ENCODE measurements at regions not wholly inside any gene's neighbourhood (a gene's known extent, or its start where the extent isn't known, plus 50 kb on each side); places are given as distances from the start of the nearest gene placed in this dataset.

- no peak for DNase-seq
Measured at GRCh38 chr3:111244760-111245159, 173.1 kb downstream of the NECTIN3 start.

- DNase-seq: no peak
Measured at GRCh38 chr3:111246967-111247760, 175.5 kb downstream of the NECTIN3 start.

GRCh38 chr3:111248406-111248805 is 176.8 kb downstream of the NECTIN3 start:
- no peak for DNase-seq

DNA sequence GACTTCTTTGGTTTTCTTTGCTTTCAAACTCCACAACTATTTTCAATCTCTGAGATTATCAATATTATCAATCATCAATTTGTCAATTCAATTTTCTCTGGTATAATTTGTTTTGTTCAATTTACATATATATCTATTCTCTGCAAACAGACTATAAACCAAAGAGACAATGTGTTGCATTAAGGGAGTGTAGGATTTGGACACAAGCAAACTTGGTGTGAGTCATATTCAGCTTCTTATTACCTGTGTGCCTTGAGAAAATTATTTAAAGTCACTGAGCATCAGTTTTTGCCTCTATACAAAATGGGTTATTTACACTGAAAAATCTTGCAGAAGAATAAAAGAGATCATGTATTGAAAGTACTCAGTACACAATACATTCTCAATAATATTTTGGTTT is 177.8 kb downstream of the NECTIN3 start:
- no peak for DNase-seq

DNA sequence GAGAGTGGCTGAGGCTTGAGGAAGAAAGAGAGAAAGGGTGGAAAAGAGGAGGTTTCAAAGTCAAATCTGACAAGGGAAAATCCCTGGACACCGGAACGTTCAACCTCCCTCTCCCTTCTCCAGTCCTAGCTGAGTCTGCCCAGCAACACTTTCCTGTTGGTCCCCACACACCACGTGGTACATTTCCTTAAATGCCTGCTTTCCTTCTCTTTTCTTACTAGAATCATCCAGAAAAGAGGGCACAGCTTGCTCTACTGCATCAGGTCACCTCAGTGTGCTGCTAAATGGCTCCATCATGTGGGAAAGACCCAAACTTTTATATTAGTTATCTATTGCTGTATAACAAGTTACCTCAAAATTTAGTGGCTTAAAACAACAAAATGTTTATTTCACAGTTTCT is 181.2 kb downstream of the NECTIN3 start:
- no peak for DNase-seq

GRCh38 chr3:111253733-111254132 is 182.1 kb downstream of the NECTIN3 start:
- no peak for DNase-seq

DNA sequence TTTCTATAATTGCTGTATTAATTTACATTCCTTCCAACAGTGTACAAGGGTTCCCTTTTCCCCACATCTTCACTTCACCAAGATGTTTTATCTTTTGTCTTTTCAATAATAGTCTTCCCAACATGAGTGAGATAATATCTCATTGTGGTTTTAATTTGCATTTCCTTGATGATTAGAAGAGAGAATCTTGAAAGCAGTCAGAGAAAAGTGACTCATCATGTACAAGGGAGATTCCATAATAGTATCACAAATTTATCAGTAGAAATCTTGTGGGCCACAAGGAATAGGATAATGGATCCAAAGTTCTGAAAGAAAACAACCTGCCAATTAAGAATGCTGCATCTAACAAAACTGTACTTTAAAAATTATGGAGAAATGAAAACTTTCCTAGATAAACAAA is 189.3 kb downstream of the NECTIN3 start:
- DNase-seq: no peak

DNA sequence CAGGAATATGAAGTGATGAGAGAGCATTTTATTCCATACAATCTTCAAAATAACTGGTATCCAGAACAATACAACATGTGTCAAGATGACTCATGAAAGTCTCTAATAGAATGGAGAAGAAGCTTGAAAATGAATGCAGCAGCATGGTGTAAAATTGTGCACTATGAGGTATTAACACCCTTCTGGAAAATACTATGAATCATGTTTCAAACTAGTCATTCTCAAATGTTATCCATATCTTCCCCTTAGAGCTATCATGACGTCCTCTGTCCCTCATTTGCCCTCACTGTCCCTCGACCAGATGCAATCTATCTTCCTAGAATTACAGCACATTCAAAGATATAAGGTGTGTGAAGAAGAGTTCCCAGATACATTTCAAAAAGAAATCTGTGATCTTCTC is 198.2 kb downstream of the NECTIN3 start:
- no peak for DNase-seq

DNA sequence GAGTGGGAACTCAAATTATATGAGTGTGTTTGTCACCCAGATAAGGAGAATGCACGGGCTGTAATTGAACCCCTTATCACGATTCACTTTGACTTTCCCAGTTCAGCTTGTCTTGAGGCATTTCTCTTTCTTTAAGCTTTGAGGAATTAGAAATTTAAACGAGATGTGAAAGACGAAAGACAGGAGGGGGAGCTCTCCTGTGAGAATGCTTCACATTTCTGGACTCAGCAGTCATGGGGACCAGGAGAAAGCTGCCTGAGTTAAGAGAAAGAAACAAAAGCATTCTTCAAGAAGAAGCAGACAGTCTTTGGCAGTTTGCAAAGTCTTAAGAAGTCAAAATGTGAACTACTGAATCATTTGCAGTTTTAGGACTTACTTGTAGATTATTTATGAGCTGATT is 205.6 kb downstream of the NECTIN3 start:
- no peak for DNase-seq

- no peak for DNase-seq
Measured at GRCh38 chr3:111278959-111279358, 207.3 kb downstream of the NECTIN3 start.

- DNase-seq: no peak
Measured at GRCh38 chr3:111282024-111282423, 210.4 kb downstream of the NECTIN3 start.

- DNase-seq: no peak
Measured at GRCh38 chr3:111283165-111283564, 211.5 kb downstream of the NECTIN3 start.

GRCh38 chr3:111284503-111285183 is 213.0 kb downstream of the NECTIN3 start:
- DNase-seq: no peak

GRCh38 chr3:111285184-111285538 is 213.5 kb downstream of the NECTIN3 start:
- DNase-seq: no peak

DNA sequence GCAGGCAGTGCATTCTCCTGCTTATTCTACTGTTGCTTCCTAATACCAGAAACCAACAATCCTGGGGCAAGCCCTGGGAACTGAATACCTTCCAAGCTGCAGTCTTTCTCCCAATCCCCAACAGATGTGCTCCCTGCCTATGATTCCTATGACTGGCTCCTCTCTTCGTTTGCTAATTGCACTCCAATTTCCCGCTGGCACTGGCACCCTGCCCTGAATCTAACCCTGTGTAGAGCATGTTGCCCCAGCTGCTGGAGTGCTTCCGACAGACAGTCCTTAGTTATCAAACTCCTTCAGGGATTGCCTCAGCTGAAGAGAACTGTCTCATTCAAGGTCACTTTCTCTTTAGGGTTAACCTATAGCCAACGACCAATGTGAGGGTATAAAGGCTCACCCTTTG is 214.1 kb downstream of the NECTIN3 start:
- DNase-seq: no peak

- no peak for DNase-seq
Measured at GRCh38 chr3:111286746-111287145, 215.1 kb downstream of the NECTIN3 start.

- no peak for DNase-seq
Measured at GRCh38 chr3:111292117-111292516, 220.5 kb downstream of the NECTIN3 start.

DNA sequence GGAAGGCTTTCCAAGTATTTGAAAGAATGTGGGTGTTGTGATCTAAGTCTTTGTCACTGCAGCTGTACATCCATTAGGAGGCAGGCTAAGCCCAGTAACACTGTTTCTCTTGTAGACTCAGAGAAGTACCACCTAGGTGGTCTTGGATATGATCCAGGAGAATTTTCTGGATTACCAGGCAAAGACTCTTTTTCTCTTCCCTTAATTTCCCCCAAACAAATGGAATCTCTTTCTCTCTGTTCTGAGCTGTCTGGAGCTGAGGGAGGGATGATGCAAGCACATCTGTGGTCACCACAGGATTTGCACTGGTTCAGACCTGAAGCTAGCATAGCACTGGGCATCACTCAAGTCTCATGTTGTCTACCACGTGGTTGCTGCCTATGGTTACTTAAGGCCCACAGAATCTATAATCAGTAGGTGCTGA is 227.6 kb downstream of the NECTIN3 start:
- no peak for DNase-seq

GRCh38 chr3:111301238-111301798 is 229.7 kb downstream of the NECTIN3 start:
- no peak for DNase-seq

DNA sequence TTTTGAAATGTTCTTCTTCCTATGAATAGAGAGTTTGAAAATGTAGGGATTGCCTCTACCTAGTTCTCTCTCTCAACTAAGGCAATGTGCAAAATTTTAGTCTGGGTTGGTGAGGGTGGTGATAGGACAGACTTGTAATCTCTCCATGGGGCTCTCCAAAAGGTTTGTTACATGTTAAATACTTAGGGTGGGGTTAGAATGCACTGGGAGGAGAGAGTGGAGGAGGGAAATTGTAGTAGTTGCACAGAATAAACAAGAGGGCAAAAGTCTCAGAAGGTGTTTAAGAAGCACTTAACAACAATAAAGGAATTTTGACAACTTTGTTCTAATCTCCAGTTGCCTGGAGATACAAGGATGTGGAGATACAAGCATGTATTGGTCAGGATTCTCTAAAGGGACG is 230.4 kb downstream of the NECTIN3 start:
- DNase-seq: no peak

- DNase-seq: no peak
Measured at GRCh38 chr3:111303760-111304159, 232.1 kb downstream of the NECTIN3 start.

- DNase-seq: no peak
Measured at GRCh38 chr3:111307676-111308075, 234.3 kb upstream of the CD96 start.

DNA sequence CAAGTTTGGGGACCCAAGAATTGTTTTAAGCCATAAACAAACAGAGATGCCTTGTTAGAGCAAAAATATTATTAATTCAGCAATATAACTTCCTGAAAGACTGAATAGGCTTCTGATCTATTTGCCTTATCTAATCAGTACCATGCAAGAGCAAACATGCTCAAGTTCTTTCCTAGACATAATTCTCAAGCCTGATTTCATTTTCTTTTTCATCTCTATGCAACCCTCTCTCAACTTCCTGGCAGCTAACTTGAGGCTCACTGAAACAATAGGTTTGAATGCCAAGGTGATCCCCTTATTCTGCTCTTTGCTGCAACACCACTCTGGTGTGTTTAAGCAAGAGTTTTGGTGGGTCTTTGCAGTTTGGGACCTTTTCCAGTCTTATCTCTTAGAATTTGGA is 230.9 kb upstream of the CD96 start:
- DNase-seq: no peak

- DNase-seq: no peak
Measured at GRCh38 chr3:111311709-111312235, 230.2 kb upstream of the CD96 start.
